HG03095 (cell line): ENCODE measurements at regions not wholly inside any gene's neighbourhood (a gene's known extent, or its start where the extent isn't known, plus 50 kb on each side); places are given as distances from the start of the nearest gene placed in this dataset.
"Not testable (repeated sequence)": the region's sequence is repeated elsewhere in the genome, so short reads cannot be mapped to it uniquely, and the experiment has no call there.

Experiments used
- ATAC-seq: cut with Tn5 transposase; IDR thresholded peaks from one replicate; pipeline ENCODE4 v1.9.1; 2021; ENCODE audit warnings: moderate library complexity; ENCODE audit not compliant: unreplicated experiment

- no peak for ATAC-seq
These were observed 233.4 kb downstream of the CD109 start for GRCh38 chr6:73929405-73929804.

GRCh38 chr6:73927421-73927820 lies 231.4 kb downstream of the CD109 start:
- no peak for ATAC-seq

GRCh38 chr6:73925703-73926102 lies 229.7 kb downstream of the CD109 start:
- ATAC-seq: not testable (repeated sequence)

GRCh38 chr6:73923905-73924485 lies 228.0 kb downstream of the CD109 start:
- ATAC-seq: no peak

GRCh38 chr6:73903155-73903554 lies 207.2 kb downstream of the CD109 start:
- no peak for ATAC-seq

- ATAC-seq: no peak
These were observed 206.0 kb downstream of the CD109 start for GRCh38 chr6:73901986-73902385.

GRCh38 chr6:73901311-73901710 lies 205.3 kb downstream of the CD109 start:
- no peak for ATAC-seq

- no peak for ATAC-seq
These were observed 202.6 kb downstream of the CD109 start for GRCh38 chr6:73898599-73898998.

- ATAC-seq: no peak
These were observed 197.7 kb downstream of the CD109 start for GRCh38 chr6:73893696-73894095.

GRCh38 chr6:73888050-73888449 lies 192.0 kb downstream of the CD109 start:
- no peak for ATAC-seq

GRCh38 chr6:73885393-73885792 lies 189.4 kb downstream of the CD109 start:
- ATAC-seq: no peak

GRCh38 chr6:73884540-73884939 lies 188.5 kb downstream of the CD109 start:
- ATAC-seq: no peak

GRCh38 chr6:73879501-73880293 lies 183.7 kb downstream of the CD109 start:
- no peak for ATAC-seq

GRCh38 chr6:73878403-73878802 lies 182.4 kb downstream of the CD109 start:
- no peak for ATAC-seq
